IMR-90 (cell line): ENCODE measurements at regions not wholly inside any gene's neighbourhood (a gene's known extent, or its start where the extent isn't known, plus 50 kb on each side); places are given as distances from the start of the nearest gene placed in this dataset.

Experiments used
- ATAC-seq: fragments of 200-7000 bp; cut with Tn5 transposase; 2 replicates; pipeline ENCODE4 v1.9.1; 2020; ENCODE audit warnings: low read depth, mild to moderate bottlenecking, moderate library complexity
- BruUV-seq: library from RNA; stranded (reverse); fragments of 400-500 nt; replicated peaks from 2 replicates; lab custom pipeline; 2021; lab: Mats Ljungman, UMichigan
- CTCF ChIA-PET: fragments of 300-600 bp; formaldehyde crosslinking; extraction: SDS; loops from one replicate; lab custom pipeline; 2021; ENCODE audit warnings: antibody characterized with exemption; lab: Yijun Ruan, JAX
- POLR2A ChIA-PET: fragments of 300-600 bp; sonication (Branson Sonifier 250); formaldehyde crosslinking; loops from one replicate; lab custom pipeline; 2022; ENCODE audit warnings: antibody characterized with exemption; ENCODE audit not compliant: unreplicated experiment; lab: Charles Lee
- DNase-seq: peaks from one replicate; pipeline ENCODE4 v3.0.0; 2013
- H2AFZ ChIP-seq: replicated peaks from 2 replicates; pipeline ENCODE3; 2013; ENCODE audit warnings: low read length, mild to moderate bottlenecking; ENCODE audit not compliant: poor library complexity
- H2AK5ac ChIP-seq: 2 replicates; pipeline ENCODE4 v1.6.1; 2013; ENCODE audit warnings: low read depth, low read length, inconsistent platforms
- H2AK9ac ChIP-seq: replicated peaks from 2 replicates; pipeline ENCODE3; 2013; ENCODE audit warnings: mild to moderate bottlenecking, low read depth, low read length, moderate library complexity; ENCODE audit not compliant: poor library complexity
- H2BK120ac ChIP-seq: 2 replicates; pipeline ENCODE4 v1.6.1; 2013; ENCODE audit warnings: low read depth, low read length, inconsistent platforms
- H2BK15ac ChIP-seq: 3 replicates; pipeline ENCODE4 v1.6.1; 2013; ENCODE audit warnings: low read depth, low read length, inconsistent platforms
- H2BK20ac ChIP-seq: 2 replicates; pipeline ENCODE4 v1.6.1; 2013; ENCODE audit warnings: low read depth, mild to moderate bottlenecking, inconsistent platforms, low read length, moderate library complexity
- H2BK5ac ChIP-seq: 2 replicates; pipeline ENCODE4 v1.6.1; 2013; ENCODE audit warnings: mild to moderate bottlenecking, low read depth, low read length, inconsistent platforms; ENCODE audit not compliant: poor library complexity, severe bottlenecking
- H3K14ac ChIP-seq: replicated peaks from 2 replicates; pipeline ENCODE4 v1.6.1; 2013; ENCODE audit warnings: low read depth, low read length, inconsistent platforms
- H3K18ac ChIP-seq: 2 replicates; pipeline ENCODE4 v1.6.1; 2013; ENCODE audit warnings: low read depth, low read length, control low read depth
- H3K23ac ChIP-seq: 2 replicates; pipeline ENCODE4 v1.6.1; 2013; ENCODE audit warnings: low read depth, low read length, inconsistent platforms
- H3K27ac ChIP-seq: 2 replicates; pipeline ENCODE4 v1.5.1; 2013; ENCODE audit warnings: mild to moderate bottlenecking, control low read depth, low read length; ENCODE audit not compliant: insufficient read depth
- H3K27me3 ChIP-seq: 2 replicates; pipeline ENCODE4 v1.6.1; 2013; ENCODE audit warnings: low read length; ENCODE audit not compliant: control insufficient read depth, insufficient read depth
- H3K36me3 ChIP-seq: 2 replicates; pipeline ENCODE4 v1.6.1; 2013; ENCODE audit warnings: low read length, mixed read lengths; ENCODE audit not compliant: control insufficient read depth, insufficient read depth
- H3K4ac ChIP-seq: 2 replicates; pipeline ENCODE4 v1.6.1; 2013; ENCODE audit warnings: low read depth, low read length, inconsistent platforms
- H3K4me1 ChIP-seq: 2 replicates; pipeline ENCODE4 v1.6.1; 2013; ENCODE audit warnings: low read length, mixed read lengths; ENCODE audit not compliant: control insufficient read depth, insufficient read depth
- H3K4me2 ChIP-seq: 2 replicates; pipeline ENCODE4 v1.6.1; 2013; ENCODE audit warnings: low read depth, mild to moderate bottlenecking, control low read depth, low read length, moderate library complexity
- H3K4me3 ChIP-seq: 2 replicates; pipeline ENCODE4 v1.5.1; 2013; ENCODE audit warnings: low read depth, mild to moderate bottlenecking, control low read depth, low read length, moderate library complexity; ENCODE audit not compliant: insufficient read depth
- H3K56ac ChIP-seq: 2 replicates; pipeline ENCODE4 v1.6.1; 2013; ENCODE audit warnings: low read length, inconsistent platforms; ENCODE audit not compliant: insufficient read depth; ENCODE audit errors: extremely low read depth
- H3K79me1 ChIP-seq, 2 experiments: 2 replicates each; pipeline ENCODE4 v1.6.1; 2013; ENCODE audit warnings: low read length in 2 of 2, inconsistent platforms in 1 of 2, low read depth in 1 of 2
- H3K9ac ChIP-seq: 2 replicates; pipeline ENCODE4 v1.6.1; 2013; ENCODE audit warnings: low read depth, low read length, control low read depth
- H3K9me1 ChIP-seq: 2 replicates; pipeline ENCODE4 v1.6.1; 2013; ENCODE audit warnings: low read length, inconsistent platforms; ENCODE audit not compliant: insufficient read depth
- H3K9me3 ChIP-seq: 2 replicates; pipeline ENCODE4 v1.6.1; 2013; ENCODE audit warnings: low read length; ENCODE audit not compliant: control insufficient read depth, insufficient read depth
- H4K20me1 ChIP-seq: 2 replicates; pipeline ENCODE4 v1.6.1; 2013; ENCODE audit warnings: low read length, inconsistent platforms; ENCODE audit not compliant: insufficient read depth
- H4K5ac ChIP-seq: 2 replicates; pipeline ENCODE4 v1.6.1; 2013; ENCODE audit warnings: mild to moderate bottlenecking, low read depth, low read length, control low read depth
- H4K8ac ChIP-seq, 2 experiments: 2 replicates each; pipeline ENCODE4 v1.6.1; 2013; ENCODE audit warnings: low read depth in 2 of 2, low read length in 2 of 2, control low read depth in 1 of 2, inconsistent platforms in 1 of 2
- H4K91ac ChIP-seq: 2 replicates; pipeline ENCODE4 v1.6.1; 2013; ENCODE audit warnings: low read depth, low read length, inconsistent platforms; ENCODE audit not compliant: insufficient read depth
- BHLHE40 ChIP-seq: fragments of 150-350 bp; IDR thresholded peaks from 2 replicates; pipeline ENCODE4 v1.6.1; 2016; ENCODE audit warnings: mild to moderate bottlenecking, low read depth, low read length
- POLR2A ChIP-seq: IDR thresholded peaks from 2 replicates; pipeline ENCODE4 v1.6.1; 2012; ENCODE audit warnings: mild to moderate bottlenecking, low read depth, low read length
- RAD21 ChIP-seq: IDR thresholded peaks from 2 replicates; pipeline ENCODE4 v1.6.1; 2012; ENCODE audit warnings: low read length, improper control_type of control experiment
- RCOR1 ChIP-seq: IDR thresholded peaks from 2 replicates; pipeline ENCODE4 v1.6.1; 2012; ENCODE audit warnings: mild to moderate bottlenecking, low read length, improper control_type of control experiment; ENCODE audit not compliant: insufficient replicate concordance
- WGBS, 2 experiments: methylation state at CpG; one replicate each; pipeline versions ENCODE4 v1.1.5 to v1.1.7; 2013; ENCODE audit warnings: missing lambda C conversion rate in 2 of 2; ENCODE audit not compliant: insufficient read length in 1 of 2; ENCODE audit errors: extremely low coverage in 2 of 2; 5-methylcytosine and 5-hydroxymethylcytosine counted together
- dilution Hi-C: fragments of 300-500 bp; cut with HindIII; formaldehyde crosslinking; loops from one replicate; pipeline ENCODE4 v1.14.3; 2018; ENCODE audit warnings: low sequenced_read_pairs; ENCODE audit not compliant: unreplicated experiment
- in situ Hi-C: fragments of 300-500 bp; cut with MboI; formaldehyde crosslinking; loops from 3 replicates; pipeline ENCODE4 v1.14.3; 2019; ENCODE audit warnings: low sequenced_read_pairs, inconsistent platforms, mixed read lengths
- intact Hi-C: fragments of 100-400 bp; cut with micrococcal nuclease; formaldehyde crosslinking; loops from 2 replicates; pipeline ENCODE4 v1.10.0; 2022
- TF ChIP-seq, protein P1 (sequence below): conservative IDR thresholded peaks from 2 replicates; pipeline ENCODE4 v1.5.1; 2012; ENCODE audit warnings: mild to moderate bottlenecking, low read depth, low read length, improper control_type of control experiment
- TF ChIP-seq, protein P2 (sequence below): fragments of 150-350 bp; IDR thresholded peaks from 2 replicates; pipeline ENCODE4 v1.6.1; 2017; ENCODE audit warnings: mild to moderate bottlenecking, antibody characterized with exemption, low read length, low read depth
- TF ChIP-seq, protein P3 (sequence below): fragments of 150-350 bp; IDR thresholded peaks from 2 replicates; pipeline ENCODE4 v1.6.1; 2016; ENCODE audit warnings: low read depth, mild to moderate bottlenecking, low read length, moderate library complexity, borderline replicate concordance

DNA sequence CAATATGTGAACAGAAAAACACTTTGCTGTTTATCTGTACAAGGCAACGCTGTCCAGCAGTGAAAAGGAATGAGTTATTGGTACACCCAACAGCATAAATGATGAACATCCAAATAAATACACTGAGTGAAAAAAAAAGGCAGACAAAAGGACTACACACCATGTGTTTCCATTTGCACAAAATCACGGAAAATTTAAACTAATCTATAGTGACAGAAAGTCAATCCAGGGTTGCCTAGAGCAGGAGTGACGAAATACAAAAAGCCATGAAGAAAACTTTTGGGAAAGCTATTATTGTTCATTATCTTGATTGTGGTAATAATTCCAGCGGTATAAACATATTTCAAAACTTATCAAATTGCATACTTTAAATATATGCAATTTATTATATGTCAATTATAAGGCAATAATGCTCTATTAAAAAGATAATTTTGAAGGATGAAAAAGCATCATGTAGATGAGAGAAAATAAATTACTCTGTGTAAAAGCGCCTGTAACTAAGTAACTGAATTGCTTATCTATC is 578.0 kb upstream of the TMEM132C start:
- Histone ChIP-seq H3K56ac (no peak overlapping the region), H2BK5ac (no peak overlapping the region), H3K9me3 (peaks cover 4% of the 10 kb centered on the region; the same call in 1 of the 2 replicates), H2AK9ac (no peak overlapping the region), H2AFZ (no peak overlapping the region), H3K4me2 (no peak overlapping the region), H3K4me3 (no peak overlapping the region), H3K9me1 (no peaks in the 10 kb centered on the region), H4K91ac (no peak overlapping the region), H4K5ac (no peak overlapping the region), H3K18ac (no peak overlapping the region), H2AK5ac (no peak overlapping the region), H3K4me1 (no peaks in the 10 kb centered on the region), H4K20me1 (no peaks in the 10 kb centered on the region), H3K27ac (no peak overlapping the region), H2BK20ac (no peak overlapping the region), H3K27me3 (no peaks in the 10 kb centered on the region), H3K4ac (no peak overlapping the region), H3K36me3 (no peaks in the 10 kb centered on the region), H3K9ac (no peak overlapping the region), H3K14ac (no peak overlapping the region), H4K8ac (no peak overlapping the region), H2BK120ac (no peak overlapping the region), H3K79me1 (no peaks in the 10 kb centered on the region), H3K23ac (no peak overlapping the region), H2BK15ac (no peak overlapping the region)
- no peak for DNase-seq
- no CpG with 5 or more reads among the region's 5 CpGs for WGBS, 2 experiments
- in situ Hi-C loops (loop anchor here (10.0 kb wide), 1 partner anchor 204 kb away; no protein-coding TSS in a partner anchor), intact Hi-C loops (loop anchor here (10.0 kb wide), 1 partner anchor 604 kb away; no protein-coding TSS in a partner anchor), dilution Hi-C loops (no loop called here)
- BruUV-seq, result no TSS peak
- CTCF ChIA-PET, result no interaction called here
- POLR2A ChIA-PET, result no interaction called here
- TF ChIP-seq RAD21, result no peak
- TF ChIP-seq, protein P1, sequence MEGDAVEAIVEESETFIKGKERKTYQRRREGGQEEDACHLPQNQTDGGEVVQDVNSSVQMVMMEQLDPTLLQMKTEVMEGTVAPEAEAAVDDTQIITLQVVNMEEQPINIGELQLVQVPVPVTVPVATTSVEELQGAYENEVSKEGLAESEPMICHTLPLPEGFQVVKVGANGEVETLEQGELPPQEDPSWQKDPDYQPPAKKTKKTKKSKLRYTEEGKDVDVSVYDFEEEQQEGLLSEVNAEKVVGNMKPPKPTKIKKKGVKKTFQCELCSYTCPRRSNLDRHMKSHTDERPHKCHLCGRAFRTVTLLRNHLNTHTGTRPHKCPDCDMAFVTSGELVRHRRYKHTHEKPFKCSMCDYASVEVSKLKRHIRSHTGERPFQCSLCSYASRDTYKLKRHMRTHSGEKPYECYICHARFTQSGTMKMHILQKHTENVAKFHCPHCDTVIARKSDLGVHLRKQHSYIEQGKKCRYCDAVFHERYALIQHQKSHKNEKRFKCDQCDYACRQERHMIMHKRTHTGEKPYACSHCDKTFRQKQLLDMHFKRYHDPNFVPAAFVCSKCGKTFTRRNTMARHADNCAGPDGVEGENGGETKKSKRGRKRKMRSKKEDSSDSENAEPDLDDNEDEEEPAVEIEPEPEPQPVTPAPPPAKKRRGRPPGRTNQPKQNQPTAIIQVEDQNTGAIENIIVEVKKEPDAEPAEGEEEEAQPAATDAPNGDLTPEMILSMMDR, result no peak
- TF ChIP-seq RCOR1, result no peak
- TF ChIP-seq, protein P2, sequence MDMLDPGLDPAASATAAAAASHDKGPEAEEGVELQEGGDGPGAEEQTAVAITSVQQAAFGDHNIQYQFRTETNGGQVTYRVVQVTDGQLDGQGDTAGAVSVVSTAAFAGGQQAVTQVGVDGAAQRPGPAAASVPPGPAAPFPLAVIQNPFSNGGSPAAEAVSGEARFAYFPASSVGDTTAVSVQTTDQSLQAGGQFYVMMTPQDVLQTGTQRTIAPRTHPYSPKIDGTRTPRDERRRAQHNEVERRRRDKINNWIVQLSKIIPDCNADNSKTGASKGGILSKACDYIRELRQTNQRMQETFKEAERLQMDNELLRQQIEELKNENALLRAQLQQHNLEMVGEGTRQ, result no peak
- no peak for TF ChIP-seq POLR2A
- TF ChIP-seq, protein P3, sequence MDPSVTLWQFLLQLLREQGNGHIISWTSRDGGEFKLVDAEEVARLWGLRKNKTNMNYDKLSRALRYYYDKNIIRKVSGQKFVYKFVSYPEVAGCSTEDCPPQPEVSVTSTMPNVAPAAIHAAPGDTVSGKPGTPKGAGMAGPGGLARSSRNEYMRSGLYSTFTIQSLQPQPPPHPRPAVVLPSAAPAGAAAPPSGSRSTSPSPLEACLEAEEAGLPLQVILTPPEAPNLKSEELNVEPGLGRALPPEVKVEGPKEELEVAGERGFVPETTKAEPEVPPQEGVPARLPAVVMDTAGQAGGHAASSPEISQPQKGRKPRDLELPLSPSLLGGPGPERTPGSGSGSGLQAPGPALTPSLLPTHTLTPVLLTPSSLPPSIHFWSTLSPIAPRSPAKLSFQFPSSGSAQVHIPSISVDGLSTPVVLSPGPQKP, result no peak
- TF ChIP-seq BHLHE40, result no peak
- ATAC-seq, result no peak
